GM21390 (cell line): ENCODE measurements at regions not wholly inside any gene's neighbourhood (a gene's known extent, or its start where the extent isn't known, plus 50 kb on each side); places are given as distances from the start of the nearest gene placed in this dataset.

Experiments used
- ATAC-seq: cut with Tn5 transposase; IDR thresholded peaks from one replicate; pipeline ENCODE4 v1.9.1; 2021; ENCODE audit not compliant: unreplicated experiment

DNA sequence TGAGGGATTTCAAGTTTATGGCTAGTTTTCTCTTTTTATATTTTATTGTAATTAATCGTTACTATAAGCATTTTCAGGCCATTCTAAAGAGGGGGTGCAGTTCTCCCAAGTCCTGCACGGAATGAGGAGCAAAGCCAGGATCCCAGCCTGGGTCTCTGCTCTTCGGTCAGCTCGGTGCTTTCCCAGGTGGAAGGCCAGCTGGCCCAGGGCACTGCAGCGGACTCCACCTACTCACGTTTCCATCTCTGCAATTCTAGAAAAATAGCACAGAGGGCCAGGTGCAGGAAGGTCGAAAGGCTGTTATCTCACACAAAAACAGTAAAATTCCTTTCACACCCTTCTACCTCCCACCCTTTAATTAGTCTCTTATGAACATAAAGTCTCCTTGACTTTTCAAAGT lies 59.5 kb upstream of the HES1 start:
- no peak for ATAC-seq

- no peak for ATAC-seq
Measured at GRCh38 chr3:194077602-194078001, 58.3 kb upstream of the HES1 start.

GRCh38 chr3:194078045-194078821 lies 57.7 kb upstream of the HES1 start:
- no peak for ATAC-seq

GRCh38 chr3:194079702-194080172 lies 56.2 kb upstream of the HES1 start:
- ATAC-seq, result no peak

GRCh38 chr3:194080436-194080835 lies 55.5 kb upstream of the HES1 start:
- ATAC-seq, result no peak

DNA sequence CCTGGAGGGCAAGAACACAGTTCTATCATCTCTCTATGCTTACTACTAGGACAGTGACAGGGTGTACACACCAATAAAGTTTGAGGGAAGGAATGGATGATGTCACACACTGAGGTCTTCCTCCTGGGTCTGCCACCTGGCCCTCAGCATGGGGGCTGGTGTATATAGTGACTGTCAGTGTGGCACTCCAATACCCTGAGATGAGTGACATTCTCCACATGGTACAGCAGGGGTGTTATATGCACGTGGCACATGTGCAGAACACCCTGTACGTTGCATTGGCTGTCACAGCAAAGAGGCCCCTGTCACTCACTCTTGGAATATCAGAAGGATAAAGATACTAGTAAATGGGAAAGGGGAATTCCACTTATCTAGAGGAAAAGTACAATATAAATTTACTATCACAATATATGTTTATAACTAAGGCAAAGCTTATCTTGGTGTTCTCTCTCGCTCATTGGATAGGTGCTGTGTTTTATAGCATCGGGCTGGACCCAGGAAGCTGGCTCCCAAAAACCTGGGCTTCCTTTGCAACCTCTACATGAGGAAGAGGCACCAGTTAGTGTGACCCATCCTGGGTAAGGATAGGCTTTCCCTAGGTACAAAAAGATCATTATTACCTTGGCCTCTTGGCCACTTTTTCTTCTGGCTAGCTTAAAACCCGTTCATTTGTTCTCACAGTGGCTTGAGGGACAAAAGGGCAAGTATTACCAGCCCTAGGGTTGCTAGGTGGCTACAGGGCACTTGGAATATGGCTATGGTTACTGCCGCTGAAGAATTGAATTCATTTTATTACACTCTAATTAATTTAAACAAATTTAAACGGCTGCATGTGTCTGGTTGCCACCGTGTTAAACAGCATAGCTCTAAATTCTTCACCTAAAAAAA lies 54.8 kb upstream of the HES1 start:
- no peak for ATAC-seq

- ATAC-seq, result no peak
Measured at GRCh38 chr3:194081826-194082225, 54.1 kb upstream of the HES1 start.

DNA sequence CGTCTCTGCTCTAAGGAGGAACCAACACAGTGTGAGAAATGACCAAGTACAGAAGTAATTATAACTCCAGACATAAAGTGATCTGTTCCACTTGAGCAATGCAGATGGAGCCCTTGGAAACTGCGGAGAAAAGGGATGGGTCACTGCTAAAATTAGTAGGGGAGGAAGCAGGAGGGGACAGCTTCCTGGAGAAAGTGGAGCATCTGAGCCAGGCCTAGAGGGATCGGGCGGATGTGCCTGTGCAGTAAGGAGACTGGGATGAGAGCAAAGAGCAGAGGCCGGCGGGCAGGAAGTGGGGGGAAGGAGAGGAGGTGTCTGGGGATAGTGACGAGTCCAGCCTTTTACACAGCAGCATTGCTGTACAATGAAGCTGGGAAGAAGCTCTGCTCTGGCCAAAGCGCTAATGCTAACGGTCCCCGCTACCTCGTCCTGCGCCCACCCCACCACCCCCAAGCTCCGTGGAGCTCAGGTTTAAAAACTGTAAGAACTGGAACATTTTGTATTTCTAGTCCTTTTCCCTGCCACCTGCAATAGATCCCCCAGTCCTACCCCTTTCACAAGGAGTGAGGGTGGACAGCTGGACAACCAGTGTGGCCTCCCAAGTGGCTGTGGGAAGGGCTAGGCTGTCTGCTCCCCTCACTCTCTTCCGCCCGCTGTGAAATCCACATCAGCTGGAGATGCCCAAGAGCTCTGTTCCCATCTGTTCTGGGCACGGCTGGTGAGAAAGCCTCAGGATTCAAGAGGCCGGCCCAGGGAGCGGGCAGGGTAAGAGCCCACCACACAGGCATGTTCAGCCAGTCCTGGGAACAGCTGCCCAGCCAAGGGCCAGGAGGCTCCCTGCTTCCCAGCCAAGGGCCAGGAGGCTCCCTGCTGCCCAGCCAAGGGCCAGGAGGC lies 53.0 kb upstream of the HES1 start:
- ATAC-seq, result no peak

DNA sequence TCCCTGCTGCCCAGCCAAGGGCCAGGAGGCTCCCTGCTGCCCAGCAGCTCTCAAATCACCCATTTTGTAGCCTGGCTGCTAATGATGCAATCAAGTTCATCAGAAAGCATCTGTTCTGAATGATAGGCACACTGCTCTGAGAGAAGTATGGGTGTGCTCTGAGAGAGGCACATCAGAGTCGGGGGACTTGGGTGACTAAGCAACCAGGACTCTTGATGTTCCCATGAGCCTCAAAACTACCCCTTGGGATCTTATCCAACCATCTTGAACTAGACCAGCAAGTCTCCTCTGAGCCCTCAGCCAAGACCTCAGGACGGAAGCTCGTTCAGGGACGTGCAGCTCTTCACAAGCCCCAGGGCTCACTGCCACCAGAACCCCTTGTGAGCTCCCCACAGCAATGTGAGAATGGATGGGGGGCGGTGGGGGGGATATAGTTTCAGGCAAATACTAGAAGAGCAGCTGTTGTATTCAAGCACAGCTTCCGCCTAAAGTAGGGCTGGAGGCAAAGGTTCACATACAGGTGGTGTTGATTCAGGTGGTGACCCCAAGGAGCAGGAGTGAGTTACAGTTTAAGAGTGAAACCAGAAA lies 52.2 kb upstream of the HES1 start:
- ATAC-seq, result peak; percentile 23

DNA sequence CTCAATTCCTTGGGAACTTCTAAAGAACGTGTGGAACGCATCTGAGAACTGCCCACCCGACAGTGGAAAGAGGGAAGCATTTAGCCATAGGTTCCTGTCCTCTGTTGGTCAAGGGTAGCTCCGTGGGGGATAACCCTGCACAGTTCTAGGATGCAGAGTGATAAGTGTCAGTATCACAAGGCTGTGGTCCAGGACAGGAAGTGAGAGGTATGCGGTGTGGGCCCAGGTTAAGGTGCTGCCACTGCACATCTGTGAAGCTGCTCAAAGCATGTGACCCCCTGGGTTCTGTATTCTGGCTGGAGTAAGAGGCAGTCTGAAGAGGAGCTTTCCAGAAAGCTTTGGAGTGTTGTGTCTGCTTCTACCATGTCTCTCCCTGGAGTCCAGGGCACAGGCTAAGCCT lies 51.7 kb upstream of the HES1 start:
- peak; percentile 99 for ATAC-seq
